COLO668 (cell line): ENCODE measurements at regions not wholly inside any gene's neighbourhood (a gene's known extent, or its start where the extent isn't known, plus 50 kb on each side); places are given as distances from the start of the nearest gene placed in this dataset.

ENCODE experiments used
- DNase-seq: peaks from one replicate; lab custom pipeline; 2025; ENCODE audit not compliant: unreplicated experiment; lab: John Stamatoyannopoulos, UW

- DNase-seq: no peak
These were observed 106.5 kb downstream of the LYZL1 start for GRCh38 chr10:29395409-29395808.

DNA sequence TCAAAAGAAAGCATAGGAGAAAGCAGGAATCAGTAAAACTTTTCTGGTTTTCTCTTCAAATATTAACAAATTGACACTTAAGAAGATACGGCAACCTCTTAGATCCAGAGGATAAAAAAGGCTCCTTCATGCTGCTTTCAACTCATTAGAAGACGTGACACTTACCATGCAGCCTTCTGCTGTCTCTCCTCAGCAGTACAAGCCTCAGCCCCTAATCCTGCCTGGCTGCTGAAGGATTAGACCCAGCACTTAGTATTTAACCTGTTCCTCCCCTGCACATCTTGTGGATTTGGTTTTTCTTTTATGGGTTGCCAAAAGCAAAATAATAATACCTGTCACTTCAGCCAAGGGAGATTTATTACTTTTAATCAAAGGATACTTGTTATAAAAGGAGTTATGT is 108.4 kb downstream of the LYZL1 start:
- DNase-seq: no peak

GRCh38 chr10:29403208-29403607 is 114.3 kb downstream of the LYZL1 start:
- no peak for DNase-seq

DNA sequence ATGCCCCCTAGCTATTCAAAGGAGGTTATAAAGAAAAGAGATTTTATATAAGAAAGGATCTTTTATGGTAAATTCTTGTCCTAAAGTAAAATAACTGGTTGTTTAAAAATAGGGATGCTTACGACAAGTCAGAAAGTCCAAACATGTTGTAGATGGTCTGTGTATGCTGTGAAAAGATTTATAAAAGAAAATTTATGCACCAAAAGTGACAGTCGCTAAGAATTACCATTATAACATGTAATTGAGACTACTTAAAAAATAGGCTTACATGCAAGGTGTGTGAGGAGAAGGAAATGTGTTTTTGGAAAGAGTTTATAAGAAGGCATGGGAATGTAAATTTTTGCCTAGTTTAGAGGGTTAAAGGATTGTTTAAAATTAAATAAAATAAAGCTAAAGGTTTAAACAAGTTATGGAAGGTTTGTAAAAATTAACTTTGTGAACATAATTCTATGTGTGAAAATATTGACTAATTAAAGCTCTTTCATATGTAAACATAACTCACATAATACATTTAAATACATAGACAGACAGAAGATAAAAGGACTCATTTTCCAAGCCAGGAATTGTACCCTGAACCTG is 118.5 kb downstream of the LYZL1 start:
- DNase-seq: no peak
